ENCODE measurements at regions not wholly inside any gene's neighbourhood (a gene's known extent, or its start where the extent isn't known, plus 50 kb on each side); places are given as distances from the start of the nearest gene placed in this dataset.

DNA sequence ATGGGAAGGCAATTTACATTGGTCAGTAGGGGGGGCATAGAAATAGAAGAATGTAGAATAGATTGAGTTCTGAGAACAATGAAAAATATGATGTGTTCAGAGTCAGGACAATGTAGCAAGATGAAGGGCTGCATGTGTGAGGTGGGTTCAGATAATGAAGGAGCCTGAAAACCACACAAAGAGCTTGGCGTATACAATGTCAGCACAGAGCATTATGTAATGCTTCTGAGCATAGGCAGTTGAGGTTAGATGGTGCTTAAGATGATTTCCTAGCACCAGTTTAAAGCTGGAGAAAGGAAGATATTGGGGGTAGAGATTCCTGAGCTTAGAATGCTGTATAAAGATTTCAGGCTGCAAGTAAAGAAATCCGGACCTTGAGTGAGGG is 202.0 kb upstream of the SNX7 start:
- TF ChIP-seq FOXA1 (IDR thresholded peaks at IDR 0.05) (no peak), LEF1 (IDR thresholded peaks at IDR 0.05; ENCODE audit: borderline replicate concordance) (no peak), NFRKB (IDR thresholded peaks at IDR 0.05) (no peak), ZNF384 (IDR thresholded peaks at IDR 0.05) (no peak), ELF4 (IDR thresholded peaks at IDR 0.05) (no peak), ARNT (IDR thresholded peaks at IDR 0.05) (no peak), SP1 (IDR thresholded peaks at IDR 0.05) (no peak), FOXK2 (IDR thresholded peaks at IDR 0.05) (no peak), BHLHE40 (IDR thresholded peaks at IDR 0.05; ENCODE audit: borderline replicate concordance) (no peak), FOXM1 (IDR thresholded peaks at IDR 0.05; ENCODE audit: borderline replicate concordance) (no peak), CTBP1 (IDR thresholded peaks at IDR 0.05; ENCODE audit: borderline replicate concordance) (no peak), TARDBP (IDR thresholded peaks at IDR 0.05) (no peak)
- TF ChIP-seq, protein P1, sequence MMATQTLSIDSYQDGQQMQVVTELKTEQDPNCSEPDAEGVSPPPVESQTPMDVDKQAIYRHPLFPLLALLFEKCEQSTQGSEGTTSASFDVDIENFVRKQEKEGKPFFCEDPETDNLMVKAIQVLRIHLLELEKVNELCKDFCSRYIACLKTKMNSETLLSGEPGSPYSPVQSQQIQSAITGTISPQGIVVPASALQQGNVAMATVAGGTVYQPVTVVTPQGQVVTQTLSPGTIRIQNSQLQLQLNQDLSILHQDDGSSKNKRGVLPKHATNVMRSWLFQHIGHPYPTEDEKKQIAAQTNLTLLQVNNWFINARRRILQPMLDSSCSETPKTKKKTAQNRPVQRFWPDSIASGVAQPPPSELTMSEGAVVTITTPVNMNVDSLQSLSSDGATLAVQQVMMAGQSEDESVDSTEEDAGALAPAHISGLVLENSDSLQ (IDR thresholded peaks at IDR 0.05) = no peak
- CTCF ChIA-PET = interaction anchor here (0.6 kb wide), 1 partner anchor 473 kb away, joined by 3 read pairs; no protein-coding TSS in a partner anchor
- DNase-seq (ENCODE audit: extremely low spot score) = no peak
- POLR2A ChIA-PET = no interaction called here

DNA sequence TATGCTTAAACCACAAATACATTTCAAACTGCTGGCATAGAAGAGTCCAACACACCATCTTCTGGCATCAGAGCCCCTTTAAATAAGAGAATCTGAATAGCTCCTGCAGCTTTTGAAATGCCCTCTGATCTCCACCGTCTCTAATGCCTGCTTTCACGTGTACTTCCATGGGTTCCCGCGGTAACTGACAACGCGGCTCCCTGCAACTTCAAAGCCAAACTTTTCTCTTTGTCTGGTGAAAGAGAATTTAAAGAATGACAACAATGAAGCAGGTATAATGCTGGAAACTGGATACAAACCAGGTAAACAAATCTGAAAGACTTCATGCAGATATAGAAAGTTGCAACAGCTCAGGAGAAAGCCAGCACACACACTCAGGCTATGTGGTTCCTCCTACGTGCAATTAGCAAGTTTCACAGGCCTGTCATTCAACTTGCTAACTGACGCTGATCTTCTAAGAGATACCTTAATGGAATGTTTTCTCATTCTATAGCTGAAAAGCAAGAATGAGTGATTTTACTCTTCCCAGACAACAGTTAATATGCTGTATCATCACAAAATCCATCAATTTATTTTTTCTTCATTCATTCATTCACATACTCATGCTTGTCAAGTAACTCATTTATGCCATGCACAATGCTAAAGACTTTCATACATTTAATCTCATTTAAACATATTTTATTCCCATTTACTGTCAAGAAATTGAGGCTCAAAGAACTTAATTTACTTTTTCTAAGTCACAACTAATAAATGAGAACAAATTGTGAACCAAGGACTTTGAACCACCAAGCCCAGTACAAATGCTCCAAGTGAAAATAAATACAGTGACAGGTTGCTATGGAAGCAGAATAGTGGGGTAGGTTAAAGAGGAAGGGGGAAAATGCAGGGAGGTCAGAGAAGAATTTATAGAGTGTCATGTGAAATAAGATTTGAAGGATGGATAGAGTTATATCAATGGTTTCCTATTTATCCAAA is 202.7 kb upstream of the SNX7 start:
- no peak for DNase-seq (ENCODE audit: extremely low spot score)
- POLR2A ChIA-PET = no interaction called here
- CTCF ChIA-PET = no interaction called here
- TF ChIP-seq ARNT (IDR thresholded peaks at IDR 0.05) (no peak), FOXK2 (IDR thresholded peaks at IDR 0.05) (no peak)

- no peak for DNase-seq (ENCODE audit: extremely low spot score)
- CTCF ChIA-PET = no interaction called here
- POLR2A ChIA-PET = no interaction called here
- no peak for TF ChIP-seq FOXA1 (IDR thresholded peaks at IDR 0.05)
- TF ChIP-seq CTBP1 (IDR thresholded peaks at IDR 0.05; ENCODE audit: borderline replicate concordance) = no peak
- no peak for TF ChIP-seq ARNT (IDR thresholded peaks at IDR 0.05)
- TF ChIP-seq SUZ12 (IDR thresholded peaks at IDR 0.05) = no peak
- TF ChIP-seq SP1 (IDR thresholded peaks at IDR 0.05) = no peak
- TF ChIP-seq NFRKB (IDR thresholded peaks at IDR 0.05) = no peak
- TF ChIP-seq ELF4 (IDR thresholded peaks at IDR 0.05) = no peak
- no peak for TF ChIP-seq FOXM1 (IDR thresholded peaks at IDR 0.05; ENCODE audit: borderline replicate concordance)
- no peak for TF ChIP-seq ZNF384 (IDR thresholded peaks at IDR 0.05)
- TF ChIP-seq HDGF (IDR thresholded peaks at IDR 0.05; ENCODE audit: borderline replicate concordance) = no peak
- TF ChIP-seq FOXK2 (IDR thresholded peaks at IDR 0.05) = no peak
- no peak for TF ChIP-seq LEF1 (IDR thresholded peaks at IDR 0.05; ENCODE audit: borderline replicate concordance)
- no peak for TF ChIP-seq L3MBTL2 (conservative IDR thresholded peaks at IDR 0.05)
Measured at GRCh38 chr1:98457248-98457647, 204.3 kb upstream of the SNX7 start.

DNA sequence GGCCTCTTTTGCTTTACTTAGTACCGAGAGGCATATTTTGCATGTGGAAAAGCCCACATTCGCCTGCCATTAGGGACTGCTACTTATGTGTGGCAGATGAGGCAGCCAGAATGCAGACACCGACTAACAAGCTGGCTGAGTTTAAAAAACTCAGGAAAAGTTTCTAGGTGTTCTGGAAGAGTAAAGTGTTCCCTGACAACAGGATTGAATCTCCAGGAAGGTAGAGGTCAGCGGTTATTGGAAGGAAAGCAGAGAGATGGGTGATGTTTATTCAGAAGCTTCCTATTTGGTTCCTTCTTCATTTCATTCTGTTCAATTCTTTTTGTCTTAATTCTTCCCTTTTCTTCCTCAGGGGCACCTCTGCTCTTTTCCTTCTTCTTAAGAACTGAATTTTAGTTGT is 206.9 kb upstream of the SNX7 start:
- CTCF ChIA-PET = no interaction called here
- no peak for DNase-seq (ENCODE audit: extremely low spot score)
- TF ChIP-seq ELF4 (IDR thresholded peaks at IDR 0.05) (no peak), L3MBTL2 (conservative IDR thresholded peaks at IDR 0.05) (no peak), TARDBP (IDR thresholded peaks at IDR 0.05) (no peak), SP1 (IDR thresholded peaks at IDR 0.05) (no peak), ARNT (IDR thresholded peaks at IDR 0.05) (no peak), FOXM1 (IDR thresholded peaks at IDR 0.05; ENCODE audit: borderline replicate concordance) (no peak), BHLHE40 (IDR thresholded peaks at IDR 0.05; ENCODE audit: borderline replicate concordance) (no peak)
- POLR2A ChIA-PET = no interaction called here

GRCh38 chr1:98453066-98453465 is 208.5 kb upstream of the SNX7 start:
- POLR2A ChIA-PET = no interaction called here
- CTCF ChIA-PET = interaction anchor here (0.6 kb wide), 1 partner anchor 11 kb away, joined by 3 read pairs; no protein-coding TSS in a partner anchor
- TF ChIP-seq LEF1 (IDR thresholded peaks at IDR 0.05; ENCODE audit: borderline replicate concordance) (no peak), ZNF384 (IDR thresholded peaks at IDR 0.05) (no peak), SUZ12 (IDR thresholded peaks at IDR 0.05) (no peak), ARNT (IDR thresholded peaks at IDR 0.05) (no peak)
- DNase-seq (ENCODE audit: extremely low spot score) = no peak

DNA sequence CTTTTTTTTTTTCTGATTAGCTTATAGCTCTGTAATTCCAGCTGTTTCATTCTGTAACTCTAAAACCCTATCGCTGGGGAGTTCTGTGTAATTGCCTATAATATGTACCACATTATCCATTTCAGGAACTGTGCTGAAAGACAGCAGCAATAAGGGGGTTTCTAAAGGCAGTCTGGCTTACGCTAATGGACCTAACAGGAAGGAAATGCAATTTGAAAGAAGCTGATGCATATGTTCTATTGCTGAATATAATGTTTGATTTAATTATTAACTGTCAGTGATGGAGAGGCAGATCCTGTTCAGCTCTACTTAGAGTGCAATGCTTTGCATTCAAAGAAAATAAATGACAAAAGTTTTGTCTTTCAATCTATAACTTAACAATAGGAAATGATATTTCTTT is 209.4 kb upstream of the SNX7 start:
- TF ChIP-seq ARNT (IDR thresholded peaks at IDR 0.05) (no peak), FOXM1 (IDR thresholded peaks at IDR 0.05; ENCODE audit: borderline replicate concordance) (no peak), ZNF384 (IDR thresholded peaks at IDR 0.05) (no peak), TARDBP (IDR thresholded peaks at IDR 0.05) (no peak), L3MBTL2 (conservative IDR thresholded peaks at IDR 0.05) (no peak), HDGF (IDR thresholded peaks at IDR 0.05; ENCODE audit: borderline replicate concordance) (no peak), ELF4 (IDR thresholded peaks at IDR 0.05) (no peak), FOXA1 (IDR thresholded peaks at IDR 0.05) (no peak), CTBP1 (IDR thresholded peaks at IDR 0.05; ENCODE audit: borderline replicate concordance) (no peak), FOXK2 (IDR thresholded peaks at IDR 0.05) (no peak)
- TF ChIP-seq, protein P1 (IDR thresholded peaks at IDR 0.05) = no peak
- ChIA-PET POLR2A (no interaction called here), CTCF (no interaction called here)
- DNase-seq (ENCODE audit: extremely low spot score) = no peak

GRCh38 chr1:98441281-98441680 is 220.2 kb upstream of the SNX7 start:
- CTCF ChIA-PET = no interaction called here
- no peak for TF ChIP-seq ELF4 (IDR thresholded peaks at IDR 0.05)
- no peak for TF ChIP-seq ZNF384 (IDR thresholded peaks at IDR 0.05)
- no peak for TF ChIP-seq CTBP1 (IDR thresholded peaks at IDR 0.05; ENCODE audit: borderline replicate concordance)
- TF ChIP-seq SUZ12 (IDR thresholded peaks at IDR 0.05) = no peak
- TF ChIP-seq TARDBP (IDR thresholded peaks at IDR 0.05) = no peak
- no peak for TF ChIP-seq HDGF (IDR thresholded peaks at IDR 0.05; ENCODE audit: borderline replicate concordance)
- TF ChIP-seq ARNT (IDR thresholded peaks at IDR 0.05) = no peak
- TF ChIP-seq FOXK2 (IDR thresholded peaks at IDR 0.05) = no peak
- no peak for TF ChIP-seq LEF1 (IDR thresholded peaks at IDR 0.05; ENCODE audit: borderline replicate concordance)
- no peak for TF ChIP-seq NFRKB (IDR thresholded peaks at IDR 0.05)
- TF ChIP-seq FOXA1 (IDR thresholded peaks at IDR 0.05) = no peak
- TF ChIP-seq BHLHE40 (IDR thresholded peaks at IDR 0.05; ENCODE audit: borderline replicate concordance) = no peak
- TF ChIP-seq, protein P1 (IDR thresholded peaks at IDR 0.05) = no peak
- no peak for TF ChIP-seq FOXM1 (IDR thresholded peaks at IDR 0.05; ENCODE audit: borderline replicate concordance)
- no peak for DNase-seq (ENCODE audit: extremely low spot score)
- POLR2A ChIA-PET = no interaction called here
